ENCODE measurements at regions not wholly inside any gene's neighbourhood (a gene's known extent, or its start where the extent isn't known, plus 50 kb on each side); places are given as distances from the start of the nearest gene placed in this dataset.

- no peak for DNase-seq
Measured at GRCh38 chr18:47530695-47531094, 279.2 kb upstream of the SKOR2 start.

- DNase-seq = no peak
Measured at GRCh38 chr18:47528343-47528742, 276.9 kb upstream of the SKOR2 start.

GRCh38 chr18:47526147-47526546 lies 274.7 kb upstream of the SKOR2 start:
- DNase-seq = no peak

- DNase-seq = no peak
Measured at GRCh38 chr18:47522359-47522758, 270.9 kb upstream of the SKOR2 start.

GRCh38 chr18:47520263-47520662 lies 268.8 kb upstream of the SKOR2 start:
- DNase-seq = no peak

- no peak for DNase-seq
Measured at GRCh38 chr18:47519706-47520105, 268.2 kb upstream of the SKOR2 start.

- no peak for DNase-seq
Measured at GRCh38 chr18:47519277-47519676, 267.8 kb upstream of the SKOR2 start.

GRCh38 chr18:47513614-47514013 lies 262.2 kb upstream of the SKOR2 start:
- no peak for DNase-seq

- no peak for DNase-seq
Measured at GRCh38 chr18:47512726-47513435, 261.4 kb upstream of the SKOR2 start.

GRCh38 chr18:47512056-47512455 lies 260.6 kb upstream of the SKOR2 start:
- DNase-seq = no peak

GRCh38 chr18:47510831-47511230 lies 259.4 kb upstream of the SKOR2 start:
- no peak for DNase-seq

GRCh38 chr18:47507651-47508050 lies 256.2 kb upstream of the SKOR2 start:
- no peak for DNase-seq

GRCh38 chr18:47506897-47507296 lies 255.4 kb upstream of the SKOR2 start:
- no peak for DNase-seq

GRCh38 chr18:47501946-47502345 lies 250.5 kb upstream of the SKOR2 start:
- no peak for DNase-seq

- no peak for DNase-seq
Measured at GRCh38 chr18:47500930-47501329, 249.5 kb upstream of the SKOR2 start.

GRCh38 chr18:47492691-47493090 lies 241.2 kb upstream of the SKOR2 start:
- DNase-seq = no peak

GRCh38 chr18:47490882-47491281 lies 239.4 kb upstream of the SKOR2 start:
- DNase-seq = no peak

GRCh38 chr18:47485221-47485797 lies 233.8 kb upstream of the SKOR2 start:
- no peak for DNase-seq

- no peak for DNase-seq
Measured at GRCh38 chr18:47484068-47484467, 232.6 kb upstream of the SKOR2 start.

- no peak for DNase-seq
Measured at GRCh38 chr18:47480166-47480565, 228.7 kb upstream of the SKOR2 start.

GRCh38 chr18:47471784-47472183 lies 220.3 kb upstream of the SKOR2 start:
- no peak for DNase-seq

GRCh38 chr18:47470941-47471340 lies 219.5 kb upstream of the SKOR2 start:
- no peak for DNase-seq

GRCh38 chr18:47469576-47469975 lies 218.1 kb upstream of the SKOR2 start:
- no peak for DNase-seq

GRCh38 chr18:47461977-47462376 lies 210.5 kb upstream of the SKOR2 start:
- no peak for DNase-seq

- DNase-seq = no peak
Measured at GRCh38 chr18:47461406-47461948, 210.0 kb upstream of the SKOR2 start.

Measured in inflammatory macrophage treated with lipopolysaccharide for 4 hours (primary cell).